Activated CD8-positive, alpha-beta T cell treated with anti-CD3 and anti-CD28 coated beads for 36 hours (primary cell): ENCODE measurements at regions not wholly inside any gene's neighbourhood (a gene's known extent, or its start where the extent isn't known, plus 50 kb on each side); places are given as distances from the start of the nearest gene placed in this dataset.

Source experiments
- ATAC-seq: fragments of 200-7000 bp; cut with Tn5 transposase; one replicate; pipeline ENCODE4 v1.10.0; 2021; ENCODE audit warnings: mild to moderate bottlenecking, moderate library complexity
- CTCF ChIA-PET: fragments of 350-600 bp; sonication (Branson Sonifier 250); formaldehyde crosslinking; loops from one replicate; lab custom pipeline; 2021; ENCODE audit warnings: antibody characterized with exemption; lab: Charles Lee
- POLR2A ChIA-PET: fragments of 350-600 bp; sonication (Branson Sonifier 250); formaldehyde crosslinking; loops from one replicate; lab custom pipeline; 2021; ENCODE audit warnings: antibody characterized with exemption; lab: Charles Lee
- DNase-seq: peaks from one replicate; pipeline ENCODE4 v3.0.0-alpha.2; 2020
- H3K27ac Mint-ChIP-seq: one replicate; pipeline ENCODE4 v1.8.0; 2021; ENCODE audit warnings: mild to moderate bottlenecking, mixed read lengths
- H3K27me3 Mint-ChIP-seq: one replicate; pipeline ENCODE4 v1.8.0; 2021; ENCODE audit warnings: mixed read lengths
- H3K36me3 Mint-ChIP-seq: one replicate; pipeline ENCODE4 v1.8.0; 2021; ENCODE audit warnings: low read depth, mixed read lengths
- H3K4me1 Mint-ChIP-seq: one replicate; pipeline ENCODE4 v1.8.0; 2021; ENCODE audit warnings: low read depth, mixed read lengths
- H3K4me3 Mint-ChIP-seq: one replicate; pipeline ENCODE4 v1.8.0; 2021; ENCODE audit warnings: mild to moderate bottlenecking, moderate library complexity, mixed read lengths
- H3K9me3 Mint-ChIP-seq: one replicate; pipeline ENCODE4 v1.8.0; 2021; ENCODE audit warnings: mixed read lengths
- CTCF ChIP-seq: fragments of 200-600 bp; IDR thresholded peaks from one replicate; pipeline ENCODE4 v1.8.0; 2022; ENCODE audit warnings: antibody characterized with exemption, mild to moderate bottlenecking
- intact Hi-C: fragments of 100-400 bp; cut with micrococcal nuclease; formaldehyde crosslinking; loops from one replicate; pipeline ENCODE4 v1.10.0; 2022

- Mint-ChIP-seq H3K4me3 (no peak overlapping the region), H3K36me3 (no peaks in the 10 kb centered on the region), H3K27ac (no peak overlapping the region), H3K27me3 (peaks cover 15% of the 10 kb centered on the region), H3K4me1 (no peaks in the 10 kb centered on the region), H3K9me3 (no peaks in the 10 kb centered on the region)
- no peak for ATAC-seq
- POLR2A ChIA-PET = no interaction called here
- DNase-seq = no peak
- TF ChIP-seq CTCF = no peak
- intact Hi-C loops = no loop called here
- CTCF ChIA-PET = no interaction called here
These were observed 87.5 kb upstream of the NEDD4L start for GRCh38 chr18:57956491-57956890.

DNA sequence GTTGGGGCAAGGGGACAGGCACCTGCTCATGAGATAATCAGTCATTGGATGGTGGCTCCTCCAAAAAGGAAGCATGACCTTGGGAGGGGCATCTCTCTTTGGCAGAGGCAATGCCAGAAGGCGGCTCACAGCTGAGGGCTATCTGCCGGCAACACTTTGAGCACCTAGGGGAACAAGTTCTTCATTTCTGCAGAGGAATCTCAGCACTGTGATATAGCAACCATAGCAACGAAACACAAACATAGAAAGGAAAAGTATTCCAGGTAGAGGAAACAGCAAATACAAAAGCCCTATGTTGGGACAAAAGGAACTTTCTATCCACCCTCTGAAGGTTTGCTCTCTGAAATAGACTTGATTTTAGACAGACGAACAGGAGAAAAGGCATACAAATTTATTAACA is 89.1 kb upstream of the NEDD4L start:
- DNase-seq = no peak
- Mint-ChIP-seq H3K27me3 (peaks cover 6% of the 10 kb centered on the region), H3K27ac (no peak overlapping the region), H3K9me3 (no peaks in the 10 kb centered on the region), H3K4me3 (no peak overlapping the region), H3K4me1 (no peaks in the 10 kb centered on the region), H3K36me3 (no peaks in the 10 kb centered on the region)
- CTCF ChIA-PET = no interaction called here
- intact Hi-C loops = no loop called here
- POLR2A ChIA-PET = no interaction called here
- no peak for ATAC-seq
- no peak for TF ChIP-seq CTCF

- Mint-ChIP-seq H3K4me1 (no peaks in the 10 kb centered on the region), H3K27ac (no peak overlapping the region), H3K27me3 (peaks cover 2% of the 10 kb centered on the region), H3K4me3 (no peak overlapping the region), H3K36me3 (no peaks in the 10 kb centered on the region), H3K9me3 (no peaks in the 10 kb centered on the region)
- no peak for TF ChIP-seq CTCF
- ATAC-seq = no peak
- CTCF ChIA-PET = no interaction called here
- POLR2A ChIA-PET = no interaction called here
- intact Hi-C loops = no loop called here
- DNase-seq = no peak
These were observed 90.1 kb upstream of the NEDD4L start for GRCh38 chr18:57953883-57954282.

DNA sequence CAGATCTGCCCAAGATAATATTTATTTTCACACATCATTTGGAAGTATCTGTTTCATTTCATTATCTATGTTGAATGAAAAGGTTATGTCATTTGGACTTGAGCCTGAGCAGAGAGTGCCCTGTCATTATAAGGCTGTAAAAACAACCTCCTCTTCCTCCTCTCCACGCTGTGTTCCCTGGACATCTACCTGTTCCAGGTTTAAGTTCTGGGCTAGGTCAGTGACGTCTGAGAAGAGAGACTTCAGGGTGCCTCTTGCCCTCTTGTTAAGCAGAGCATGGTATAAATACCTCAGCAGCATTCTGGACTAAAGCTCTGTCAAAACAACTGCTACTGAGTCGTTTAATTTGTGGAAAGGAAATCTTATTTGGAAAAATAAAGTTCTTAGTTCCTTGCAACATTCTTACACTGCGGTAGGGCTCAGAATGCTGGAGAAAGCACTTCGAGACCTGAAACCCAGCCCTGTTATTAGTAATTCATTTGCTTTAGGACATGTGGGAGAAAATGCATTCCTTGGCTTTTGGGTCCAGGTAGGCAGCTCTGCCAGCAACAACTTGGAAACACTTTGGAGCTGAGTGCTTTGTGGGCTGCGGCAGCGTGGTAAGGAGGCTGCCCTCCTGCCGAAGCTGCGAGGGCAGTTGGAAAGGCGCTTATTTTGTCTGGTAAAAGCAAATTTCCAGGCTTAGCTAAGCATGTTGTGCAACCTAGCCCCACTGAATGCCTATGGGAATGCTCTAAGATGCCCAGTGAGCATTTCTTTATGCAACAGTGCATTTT is 91.8 kb upstream of the NEDD4L start:
- Mint-ChIP-seq H3K9me3 (no peaks in the 10 kb centered on the region), H3K36me3 (no peaks in the 10 kb centered on the region), H3K4me3 (no peak overlapping the region), H3K27me3 (no peaks in the 10 kb centered on the region), H3K27ac (no peak overlapping the region), H3K4me1 (no peaks in the 10 kb centered on the region)
- intact Hi-C loops = no loop called here
- ATAC-seq = no peak
- no peak for DNase-seq
- ChIA-PET CTCF (no interaction called here), POLR2A (no interaction called here)
- no peak for TF ChIP-seq CTCF

- no peak for ATAC-seq
- no peak for TF ChIP-seq CTCF
- intact Hi-C loops = no loop called here
- no peaks in the 10 kb centered on the region for H3K9me3 Mint-ChIP-seq
- H3K27me3 Mint-ChIP-seq = no peaks in the 10 kb centered on the region
- no peak overlapping the region for H3K27ac Mint-ChIP-seq
- ChIA-PET CTCF (interaction anchor here (1.1 to 1.2 kb wide), 2 partner anchors 9 to 41 kb away, joined by 3 read pairs; no protein-coding TSS in a partner anchor), POLR2A (no interaction called here)
- no peaks in the 10 kb centered on the region for H3K36me3 Mint-ChIP-seq
- H3K4me1 Mint-ChIP-seq = no peaks in the 10 kb centered on the region
- no peak overlapping the region for H3K4me3 Mint-ChIP-seq
- no peak for DNase-seq
These were observed 92.8 kb upstream of the NEDD4L start for GRCh38 chr18:57951117-57951796.
